Neural cell (in vitro differentiated cells): ENCODE measurements at regions not wholly inside any gene's neighbourhood (a gene's known extent, or its start where the extent isn't known, plus 50 kb on each side); places are given as distances from the start of the nearest gene placed in this dataset.

Experiments used
- H2AFZ ChIP-seq: fragments of 200-600, 300-800 bp; sonication (generic), shearing (Covaris generic); 2 replicates; pipeline ENCODE4 v1.6.0; 2014; ENCODE audit warnings: low read depth, mild to moderate bottlenecking, antibody characterized with exemption, low read length, moderate library complexity
- H3F3A ChIP-seq: fragments of 200-600 bp; shearing (Covaris generic); 2 replicates; pipeline ENCODE4 v1.6.1; 2016; ENCODE audit warnings: mild to moderate bottlenecking, moderate library complexity, mixed read lengths, antibody characterized with exemption, low read length; ENCODE audit not compliant: insufficient read depth, poor library complexity, severe bottlenecking
- H3K27ac ChIP-seq: fragments of 200-600, 300-800 bp; sonication (generic), shearing (Covaris generic); 2 replicates; pipeline ENCODE4 v1.5.1; 2014; ENCODE audit warnings: mild to moderate bottlenecking, low read length, moderate library complexity
- H3K27me3 ChIP-seq: fragments of 300-800, 200-600 bp; sonication (generic), shearing (Covaris generic); 2 replicates; pipeline ENCODE4 v1.6.0; 2014; ENCODE audit warnings: mild to moderate bottlenecking, low read depth, low read length, moderate library complexity; ENCODE audit not compliant: insufficient read depth
- H3K36me3 ChIP-seq: fragments of 300-800, 200-600 bp; sonication (generic), shearing (Covaris generic); 2 replicates; pipeline ENCODE4 v1.5.1; 2014; ENCODE audit warnings: mild to moderate bottlenecking, antibody characterized with exemption, low read length, moderate library complexity; ENCODE audit not compliant: insufficient read depth
- H3K4me2 ChIP-seq: fragments of 300-800, 200-600 bp; sonication (generic), shearing (Covaris generic); 2 replicates; pipeline ENCODE4 v1.6.0; 2014; ENCODE audit warnings: mild to moderate bottlenecking, low read length
- H3K4me3 ChIP-seq: fragments of 300-800, 200-600 bp; sonication (generic), shearing (Covaris generic); 2 replicates; pipeline ENCODE4 v1.5.1; 2014; ENCODE audit warnings: mild to moderate bottlenecking, low read length, moderate library complexity
- H3K79me2 ChIP-seq: fragments of 200-600 bp; shearing (Covaris generic); replicated peaks from 2 replicates; pipeline ENCODE4 v1.6.0; 2014; ENCODE audit warnings: mild to moderate bottlenecking, low read length, moderate library complexity; ENCODE audit not compliant: insufficient read depth
- H3K9ac ChIP-seq: fragments of 300-800, 200-600 bp; sonication (generic), shearing (Covaris generic); 2 replicates; pipeline ENCODE4 v1.6.1; 2016; ENCODE audit warnings: mild to moderate bottlenecking, low read length, mixed read lengths
- H3K9me2 ChIP-seq: fragments of 200-600 bp; shearing (Covaris generic); 2 replicates; pipeline ENCODE4 v1.6.1; 2016; ENCODE audit warnings: mild to moderate bottlenecking, low read length, mixed read lengths; ENCODE audit not compliant: insufficient read depth
- H3K9me3 ChIP-seq: fragments of 200-600, 300-800 bp; sonication (generic), shearing (Covaris generic); 2 replicates; pipeline ENCODE4 v1.6.1; 2016; ENCODE audit warnings: mild to moderate bottlenecking, mixed run types, low read length, moderate library complexity, mixed read lengths
- H4K20me1 ChIP-seq: fragments of 200-600 bp; shearing (Covaris generic); 2 replicates; pipeline ENCODE4 v1.6.1; 2016; ENCODE audit warnings: mild to moderate bottlenecking, mixed run types; ENCODE audit not compliant: insufficient read depth
- CTCF ChIP-seq: fragments of 450-650 bp; IDR thresholded peaks from 2 replicates; pipeline ENCODE4 v1.5.1; 2014; ENCODE audit warnings: antibody characterized with exemption, mild to moderate bottlenecking, moderate library complexity; ENCODE audit not compliant: poor library complexity, severe bottlenecking
- EP300 ChIP-seq: fragments of 450-650 bp; conservative IDR thresholded peaks from 2 replicates; pipeline ENCODE4 v1.6.1; 2014; ENCODE audit warnings: antibody characterized with exemption, mild to moderate bottlenecking, moderate library complexity; ENCODE audit not compliant: poor library complexity, severe bottlenecking
- EZH2 ChIP-seq: fragments of 200-600, 300-800 bp; shearing (Covaris generic), sonication (generic); IDR thresholded peaks from 2 replicates; pipeline ENCODE4 v1.6.1; 2014; ENCODE audit warnings: antibody characterized with exemption, low read length, borderline replicate concordance, mild to moderate bottlenecking; ENCODE audit not compliant: insufficient read depth, poor library complexity, severe bottlenecking
- MXI1 ChIP-seq: fragments of 450-650 bp; conservative IDR thresholded peaks from 2 replicates; pipeline ENCODE4 v1.6.1; 2014; ENCODE audit warnings: antibody characterized with exemption, mild to moderate bottlenecking; ENCODE audit not compliant: poor library complexity, severe bottlenecking
- POLR2AphosphoS5 ChIP-seq: IDR thresholded peaks from 2 replicates; pipeline ENCODE4 v1.6.1; 2012
- RAD21 ChIP-seq: fragments of 450-650 bp; conservative IDR thresholded peaks from 2 replicates; pipeline ENCODE4 v1.6.1; 2014; ENCODE audit warnings: antibody characterized with exemption, mild to moderate bottlenecking, moderate library complexity
- REST ChIP-seq: IDR thresholded peaks from 2 replicates; pipeline ENCODE4 v1.6.1; 2012; ENCODE audit warnings: borderline replicate concordance
- SMC3 ChIP-seq: fragments of 450-650 bp; conservative IDR thresholded peaks from 2 replicates; pipeline ENCODE4 v1.6.1; 2014; ENCODE audit warnings: antibody characterized with exemption, mild to moderate bottlenecking, moderate library complexity; ENCODE audit not compliant: poor library complexity
- TAF1 ChIP-seq: IDR thresholded peaks from 2 replicates; pipeline ENCODE4 v1.6.1; 2012; ENCODE audit warnings: low read depth

GRCh38 chr21:33152732-33153130 is 77.0 kb upstream of the IFNAR2 start:
- no peak overlapping the region for H3K9ac ChIP-seq
- TF ChIP-seq RAD21 (no peak), SMC3 (no peak), MXI1 (no peak), POLR2AphosphoS5 (no peak), TAF1 (no peak), CTCF (no peak), EZH2 (no peak)
- no peaks in the 10 kb centered on the region for H3K36me3 ChIP-seq
- no peaks in the 10 kb centered on the region for H3K9me3 ChIP-seq
- no peaks in the 10 kb centered on the region for H3K9me2 ChIP-seq
- no peak overlapping the region for H3K4me2 ChIP-seq
- H3K4me3 ChIP-seq: no peak overlapping the region
- H3K79me2 ChIP-seq: no peaks in the 10 kb centered on the region
- H2AFZ ChIP-seq: no peak overlapping the region
- no peak overlapping the region for H3K27ac ChIP-seq
- no peaks in the 10 kb centered on the region for H3K27me3 ChIP-seq
- no peaks in the 10 kb centered on the region for H3F3A ChIP-seq
- no peaks in the 10 kb centered on the region for H4K20me1 ChIP-seq

- Histone ChIP-seq H3K4me3 (peak overlapping the region; percentile 39), H2AFZ (no peak overlapping the region), H3K36me3 (no peaks in the 10 kb centered on the region), H3K27me3 (no peaks in the 10 kb centered on the region), H3F3A (no peaks in the 10 kb centered on the region), H3K79me2 (no peaks in the 10 kb centered on the region), H3K9me2 (no peaks in the 10 kb centered on the region), H3K4me2 (no peak overlapping the region), H3K9me3 (no peaks in the 10 kb centered on the region), H3K27ac (no peak overlapping the region), H3K9ac (no peak overlapping the region), H4K20me1 (no peaks in the 10 kb centered on the region)
- no peak for TF ChIP-seq CTCF
- TF ChIP-seq SMC3: no peak
- no peak for TF ChIP-seq EZH2
- TF ChIP-seq RAD21: no peak
- TF ChIP-seq POLR2AphosphoS5: no peak
- TF ChIP-seq MXI1: no peak
- TF ChIP-seq TAF1: no peak
- no peak for TF ChIP-seq EP300
- no peak for TF ChIP-seq REST
These were observed 74.7 kb upstream of the IFNAR2 start for GRCh38 chr21:33155005-33155404.
